D721Med (cell line): ENCODE measurements at regions not wholly inside any gene's neighbourhood (a gene's known extent, or its start where the extent isn't known, plus 50 kb on each side); places are given as distances from the start of the nearest gene placed in this dataset.

ENCODE experiments used
- DNase-seq: peaks from one replicate; pipeline ENCODE4 v3.0.0; 2011; ENCODE audit warnings: low spot score; ENCODE audit not compliant: insufficient read length
- FAIRE-seq: peaks from 2 replicates; lab custom pipeline; 2011; peaks lifted over from hg19 to GRCh38; lab: Jason Lieb, UNC
- CTCF ChIP-seq: IDR thresholded peaks from 2 replicates; pipeline ENCODE4 v1.5.1; 2012; ENCODE audit warnings: mild to moderate bottlenecking, control low read depth; ENCODE audit not compliant: insufficient read depth; ENCODE audit errors: missing control alignments

- FAIRE-seq (no peak), DNase-seq (no peak)
Observed at GRCh38 chr2:82811946-82812345, 1647.1 kb downstream of the SUCLG1 start.

GRCh38 chr2:82803307-82803706 lies 1655.8 kb downstream of the SUCLG1 start:
- DNase-seq (no peak), FAIRE-seq (no peak)
- TF ChIP-seq CTCF, result no peak

More at GRCh38 chr2:82811946-82812345, 1647.1 kb downstream of the SUCLG1 start:
- TF ChIP-seq CTCF, result no peak

GRCh38 chr2:82797469-82797868 lies 1661.6 kb downstream of the SUCLG1 start:
- no peak for TF ChIP-seq CTCF
- DNase-seq (no peak), FAIRE-seq (no peak)

- FAIRE-seq, result no peak
- no peak for TF ChIP-seq CTCF
- DNase-seq, result no peak
Observed at GRCh38 chr2:82796132-82796531, 1662.9 kb downstream of the SUCLG1 start.

- no peak for TF ChIP-seq CTCF
- DNase-seq (no peak), FAIRE-seq (no peak)
Observed at GRCh38 chr2:82795446-82795845, 1663.6 kb downstream of the SUCLG1 start.

GRCh38 chr2:82793711-82794435 lies 1665.2 kb downstream of the SUCLG1 start:
- no peak for TF ChIP-seq CTCF
- DNase-seq (no peak), FAIRE-seq (no peak)

GRCh38 chr2:82792316-82792715 lies 1666.8 kb downstream of the SUCLG1 start:
- no peak for TF ChIP-seq CTCF
- FAIRE-seq (no peak), DNase-seq (no peak)
